PC-3 (cell line): ENCODE measurements at regions not wholly inside any gene's neighbourhood (a gene's known extent, or its start where the extent isn't known, plus 50 kb on each side); places are given as distances from the start of the nearest gene placed in this dataset.

Source experiments
- ATAC-seq: fragments of 200-7000 bp; cut with Tn5 transposase; 2 replicates; pipeline ENCODE4 v1.9.1; 2020; ENCODE audit warnings: mild to moderate bottlenecking, moderate library complexity
- BruUV-seq: library from RNA; stranded (reverse); fragments of 400-500 nt; replicated peaks from 2 replicates; lab custom pipeline; 2021; lab: Mats Ljungman, UMichigan
- CTCF ChIA-PET: fragments of 300-600 bp; sonication (Branson Sonifier 250); formaldehyde crosslinking; loops from one replicate; lab custom pipeline; 2022; ENCODE audit warnings: antibody characterized with exemption; lab: Charles Lee
- POLR2A ChIA-PET: fragments of 300-600 bp; sonication (Branson Sonifier 250); formaldehyde crosslinking; loops from one replicate; lab custom pipeline; 2022; ENCODE audit warnings: antibody characterized with exemption; ENCODE audit not compliant: unreplicated experiment; lab: Charles Lee
- DNase-seq: peaks from one replicate; pipeline ENCODE4 v3.0.0-alpha.2; 2015
- H2AFZ ChIP-seq: fragments of 300-600 bp; sonication (generic); 2 replicates; pipeline ENCODE4 v1.6.0; 2016; ENCODE audit warnings: antibody characterized with exemption, low read length
- H3F3A ChIP-seq: fragments of 300-600 bp; sonication (generic); one replicate; pipeline ENCODE4 v1.6.0; 2017; ENCODE audit warnings: antibody characterized with exemption, low read length, control low read depth, mild to moderate bottlenecking; ENCODE audit not compliant: unreplicated experiment
- H3K27ac ChIP-seq: fragments of 300-600 bp; sonication (generic); 2 replicates; pipeline ENCODE4 v1.5.1; 2016; ENCODE audit warnings: mild to moderate bottlenecking, low read length
- H3K27me3 ChIP-seq: fragments of 300-600 bp; sonication (generic); 2 replicates; pipeline ENCODE4 v1.6.1; 2016; ENCODE audit warnings: low read length, mixed read lengths
- H3K36me3 ChIP-seq: fragments of 300-600 bp; sonication (generic); 2 replicates; pipeline ENCODE4 v1.6.1; 2016; ENCODE audit warnings: low read depth, mixed run types, low read length, mixed read lengths
- H3K4me1 ChIP-seq: fragments of 300-600 bp; sonication (generic); 2 replicates; pipeline ENCODE4 v1.5.1; 2016; ENCODE audit warnings: low read length; ENCODE audit not compliant: insufficient read depth
- H3K4me2 ChIP-seq: fragments of 300-600 bp; sonication (generic); 2 replicates; pipeline ENCODE4 v1.6.0; 2016; ENCODE audit warnings: low read length
- H3K4me3 ChIP-seq: fragments of 300-600 bp; sonication (generic); 2 replicates; pipeline ENCODE4 v1.5.1; 2016; ENCODE audit warnings: mild to moderate bottlenecking, low read length, mixed read lengths
- H3K79me2 ChIP-seq: fragments of 300-600 bp; sonication (generic); 2 replicates; pipeline ENCODE4 v1.6.1; 2017; ENCODE audit warnings: low read length, mixed read lengths
- H3K9ac ChIP-seq: fragments of 300-600 bp; sonication (generic); 2 replicates; pipeline ENCODE4 v1.6.0; 2016; ENCODE audit warnings: mild to moderate bottlenecking, low read length
- H3K9me2 ChIP-seq: fragments of 300-600 bp; sonication (generic); replicated peaks from 2 replicates; pipeline ENCODE4 v1.6.1; 2016; ENCODE audit warnings: mixed run types, low read length, mixed read lengths
- H3K9me3 ChIP-seq: fragments of 300-600 bp; sonication (generic); 2 replicates; pipeline ENCODE4 v1.6.1; 2016; ENCODE audit warnings: low read length, mixed read lengths
- H4K20me1 ChIP-seq: fragments of 300-600 bp; sonication (generic); 2 replicates; pipeline ENCODE4 v1.6.1; 2016; ENCODE audit warnings: low read length, mixed read lengths
- EZH2 ChIP-seq: fragments of 300-600 bp; sonication (generic); IDR thresholded peaks from one replicate; pipeline ENCODE4 v1.6.1; 2017; ENCODE audit warnings: antibody characterized with exemption, mild to moderate bottlenecking, low read length; ENCODE audit not compliant: unreplicated experiment
- EZH2phosphoT487 ChIP-seq: fragments of 300-600 bp; sonication (generic); IDR thresholded peaks from 2 replicates; pipeline ENCODE4 v1.6.1; 2018; ENCODE audit warnings: mild to moderate bottlenecking, antibody characterized with exemption, low read length, borderline replicate concordance
- intact Hi-C: fragments of 100-400 bp; cut with micrococcal nuclease; formaldehyde crosslinking; loops from 2 replicates; pipeline ENCODE4 v1.9.0; 2023
- TF ChIP-seq, protein P1 (sequence below): fragments of 300-600 bp; sonication (generic); conservative IDR thresholded peaks from 2 replicates; pipeline ENCODE4 v1.5.1; 2017; ENCODE audit warnings: antibody characterized with exemption, low read depth, mild to moderate bottlenecking, low read length

DNA sequence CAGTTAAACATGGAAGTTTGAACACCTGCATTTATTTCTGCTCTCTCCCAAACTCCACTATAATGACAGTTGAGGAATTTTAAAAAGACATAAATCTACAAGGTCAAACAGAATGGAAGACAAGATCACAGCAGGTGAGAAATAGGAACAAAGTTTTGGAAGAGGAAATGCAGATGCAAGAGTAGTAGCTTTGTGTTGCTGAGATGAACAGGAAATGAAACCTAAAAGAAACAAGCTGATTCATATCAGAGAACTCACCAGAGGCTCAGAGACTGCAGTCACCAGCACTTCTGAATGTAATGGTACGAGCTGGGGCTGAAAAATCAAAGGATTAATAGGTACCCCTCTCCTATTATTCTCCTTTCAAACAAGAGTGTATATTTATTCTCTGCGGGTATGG is 459.9 kb downstream of the RAP2B start:
- Histone ChIP-seq H4K20me1 (no peaks in the 10 kb centered on the region), H3K79me2 (no peaks in the 10 kb centered on the region), H3K4me3 (no peak overlapping the region), H3K9me2 (no peaks in the 10 kb centered on the region), H3K9ac (no peak overlapping the region), H3K27me3 (no peaks in the 10 kb centered on the region), H2AFZ (peak overlapping the region; percentile 50; the same call in 1 of the 2 replicates), H3K36me3 (no peaks in the 10 kb centered on the region), H3K4me2 (no peak overlapping the region), H3K27ac (no peak overlapping the region), H3F3A (no peaks in the 10 kb centered on the region), H3K9me3 (no peaks in the 10 kb centered on the region), H3K4me1 (no peaks in the 10 kb centered on the region; the same call in 1 of the 2 replicates)
- POLR2A ChIA-PET, result no interaction called here
- no peak for DNase-seq
- CTCF ChIA-PET, result no interaction called here
- BruUV-seq, result no TSS peak
- intact Hi-C loops, result no loop called here
- TF ChIP-seq, protein P1, sequence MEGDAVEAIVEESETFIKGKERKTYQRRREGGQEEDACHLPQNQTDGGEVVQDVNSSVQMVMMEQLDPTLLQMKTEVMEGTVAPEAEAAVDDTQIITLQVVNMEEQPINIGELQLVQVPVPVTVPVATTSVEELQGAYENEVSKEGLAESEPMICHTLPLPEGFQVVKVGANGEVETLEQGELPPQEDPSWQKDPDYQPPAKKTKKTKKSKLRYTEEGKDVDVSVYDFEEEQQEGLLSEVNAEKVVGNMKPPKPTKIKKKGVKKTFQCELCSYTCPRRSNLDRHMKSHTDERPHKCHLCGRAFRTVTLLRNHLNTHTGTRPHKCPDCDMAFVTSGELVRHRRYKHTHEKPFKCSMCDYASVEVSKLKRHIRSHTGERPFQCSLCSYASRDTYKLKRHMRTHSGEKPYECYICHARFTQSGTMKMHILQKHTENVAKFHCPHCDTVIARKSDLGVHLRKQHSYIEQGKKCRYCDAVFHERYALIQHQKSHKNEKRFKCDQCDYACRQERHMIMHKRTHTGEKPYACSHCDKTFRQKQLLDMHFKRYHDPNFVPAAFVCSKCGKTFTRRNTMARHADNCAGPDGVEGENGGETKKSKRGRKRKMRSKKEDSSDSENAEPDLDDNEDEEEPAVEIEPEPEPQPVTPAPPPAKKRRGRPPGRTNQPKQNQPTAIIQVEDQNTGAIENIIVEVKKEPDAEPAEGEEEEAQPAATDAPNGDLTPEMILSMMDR, result no peak
- TF ChIP-seq EZH2 (no peak), EZH2phosphoT487 (no peak)
- ATAC-seq, result peak; percentile 37; the same call in 1 of the 2 replicates

DNA sequence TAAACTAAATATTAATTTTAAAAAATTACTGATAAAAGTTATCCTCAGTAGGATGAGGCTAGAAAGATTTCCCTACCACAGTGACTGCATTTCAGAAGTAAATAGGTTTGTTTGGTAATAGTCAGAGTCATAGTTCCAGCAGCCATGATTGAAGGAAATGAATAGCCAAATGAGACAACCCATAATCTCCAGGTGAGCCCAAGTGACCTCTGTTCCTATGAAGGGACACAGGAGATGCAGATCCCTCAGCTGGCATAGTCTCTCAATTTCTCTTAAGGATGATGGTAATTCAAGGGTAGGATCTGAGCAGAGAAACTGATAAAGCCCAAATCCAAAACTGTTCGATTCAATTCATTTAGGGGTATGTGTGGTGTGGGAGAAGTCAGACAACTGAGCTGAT is 461.8 kb downstream of the RAP2B start:
- Histone ChIP-seq H3K4me1 (no peaks in the 10 kb centered on the region; the same call in 1 of the 2 replicates), H2AFZ (no peak overlapping the region), H3K9me3 (no peaks in the 10 kb centered on the region), H3K27ac (no peak overlapping the region), H3K79me2 (no peaks in the 10 kb centered on the region), H3K27me3 (no peaks in the 10 kb centered on the region), H3K9ac (no peak overlapping the region), H4K20me1 (no peaks in the 10 kb centered on the region), H3F3A (no peaks in the 10 kb centered on the region), H3K9me2 (no peaks in the 10 kb centered on the region), H3K4me3 (no peak overlapping the region), H3K4me2 (no peak overlapping the region), H3K36me3 (no peaks in the 10 kb centered on the region)
- ChIA-PET CTCF (no interaction called here), POLR2A (no interaction called here)
- no peak for ATAC-seq
- no TSS peak for BruUV-seq
- no peak for TF ChIP-seq EZH2phosphoT487
- TF ChIP-seq, protein P1, result no peak
- no peak for TF ChIP-seq EZH2
- no peak for DNase-seq
- intact Hi-C loops, result no loop called here

DNA sequence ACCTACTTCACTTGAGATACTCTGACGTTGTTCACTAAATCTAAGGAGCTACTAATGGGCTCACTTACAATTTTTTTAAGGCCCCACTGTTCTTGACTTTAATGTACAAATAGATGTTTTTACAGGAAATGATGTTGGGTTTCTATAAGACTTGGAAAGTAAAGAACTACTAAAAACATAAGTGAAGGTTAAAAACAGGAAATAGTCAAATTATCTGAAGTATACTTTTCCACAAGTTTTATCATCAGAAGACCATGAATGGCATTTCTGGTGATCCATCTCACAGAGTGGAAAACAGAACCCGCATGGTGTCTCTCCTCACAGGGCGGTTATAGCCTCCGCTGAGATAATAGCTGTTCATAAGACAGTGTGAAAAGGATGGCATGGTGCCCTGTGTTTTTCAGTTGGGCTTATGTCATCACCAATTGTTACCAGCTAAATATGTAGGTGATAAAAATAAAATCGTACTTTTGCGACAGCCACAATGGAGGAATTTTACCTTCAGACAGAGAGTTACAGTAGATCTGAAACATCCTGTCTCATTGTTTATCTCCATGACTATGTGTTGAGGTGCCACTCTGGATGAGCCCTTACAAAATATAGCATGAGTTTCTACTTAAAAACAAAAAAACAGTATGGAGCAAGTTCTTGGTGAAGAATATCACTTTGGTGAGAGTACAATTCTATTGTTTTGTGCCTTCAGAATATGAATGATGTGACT is 462.4 kb downstream of the RAP2B start:
- H2AFZ ChIP-seq, result no peak overlapping the region
- no TSS peak for BruUV-seq
- ATAC-seq, result no peak

More for the DNA sequence above, 462.4 kb downstream of the RAP2B start:
- TF ChIP-seq, protein P1, result no peak
- Histone ChIP-seq H3K4me3 (no peak overlapping the region), H3K9ac (no peak overlapping the region), H3K9me2 (no peaks in the 10 kb centered on the region), H3K79me2 (no peaks in the 10 kb centered on the region), H3K4me2 (no peak overlapping the region), H3K36me3 (no peaks in the 10 kb centered on the region), H3K4me1 (no peaks in the 10 kb centered on the region; the same call in 1 of the 2 replicates), H3K9me3 (no peaks in the 10 kb centered on the region), H3K27ac (no peak overlapping the region), H4K20me1 (no peaks in the 10 kb centered on the region), H3K27me3 (no peaks in the 10 kb centered on the region), H3F3A (no peaks in the 10 kb centered on the region)
- DNase-seq, result no peak
- ChIA-PET POLR2A (no interaction called here), CTCF (no interaction called here)
- intact Hi-C loops, result no loop called here
